ENCODE measurements at regions not wholly inside any gene's neighbourhood (a gene's known extent, or its start where the extent isn't known, plus 50 kb on each side); places are given as distances from the start of the nearest gene placed in this dataset.
"Not testable (repeated sequence)": the region's sequence is repeated elsewhere in the genome, so short reads cannot be mapped to it uniquely, and the experiment has no call there.

DNA sequence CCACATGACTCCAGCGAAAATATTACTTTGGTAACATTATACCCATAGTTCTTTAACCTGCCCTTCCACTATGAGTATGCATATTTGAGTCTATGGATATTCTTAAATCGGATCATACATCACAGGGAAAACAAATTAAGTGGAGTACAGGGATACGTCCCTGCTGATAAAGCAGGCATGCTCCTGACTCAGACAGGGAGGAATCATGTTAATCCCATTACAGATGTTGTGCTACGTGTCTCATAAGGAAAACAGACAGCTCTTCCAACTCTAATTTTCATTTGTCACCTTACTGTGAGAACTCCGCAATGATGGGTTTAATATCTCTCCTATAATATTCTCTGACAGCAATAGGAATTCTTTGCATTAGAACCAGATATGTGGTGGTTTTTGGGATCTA, 469.5 kb upstream of the POM121L12 start:
- no peak for DNase-seq

DNA sequence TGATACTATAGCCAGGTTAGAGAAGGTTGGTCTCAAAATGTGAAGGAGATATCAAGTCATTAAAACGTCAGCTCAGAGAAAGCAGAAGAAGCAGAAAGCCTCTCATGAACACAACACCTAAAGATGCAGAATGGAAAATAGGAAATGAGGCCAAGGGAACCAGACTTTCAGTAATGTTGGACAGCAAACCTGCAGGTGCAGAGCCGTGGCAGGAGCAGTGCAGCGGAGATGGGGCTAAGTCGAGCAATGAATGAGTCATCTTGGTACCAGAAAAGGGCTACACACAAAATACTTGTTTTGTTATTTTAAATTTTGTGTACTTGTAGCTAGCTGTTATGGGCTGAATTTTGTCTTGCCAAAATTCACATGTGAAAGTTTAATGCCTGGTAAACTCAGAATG, 479.6 kb upstream of the POM121L12 start:
- no peak for DNase-seq

DNA sequence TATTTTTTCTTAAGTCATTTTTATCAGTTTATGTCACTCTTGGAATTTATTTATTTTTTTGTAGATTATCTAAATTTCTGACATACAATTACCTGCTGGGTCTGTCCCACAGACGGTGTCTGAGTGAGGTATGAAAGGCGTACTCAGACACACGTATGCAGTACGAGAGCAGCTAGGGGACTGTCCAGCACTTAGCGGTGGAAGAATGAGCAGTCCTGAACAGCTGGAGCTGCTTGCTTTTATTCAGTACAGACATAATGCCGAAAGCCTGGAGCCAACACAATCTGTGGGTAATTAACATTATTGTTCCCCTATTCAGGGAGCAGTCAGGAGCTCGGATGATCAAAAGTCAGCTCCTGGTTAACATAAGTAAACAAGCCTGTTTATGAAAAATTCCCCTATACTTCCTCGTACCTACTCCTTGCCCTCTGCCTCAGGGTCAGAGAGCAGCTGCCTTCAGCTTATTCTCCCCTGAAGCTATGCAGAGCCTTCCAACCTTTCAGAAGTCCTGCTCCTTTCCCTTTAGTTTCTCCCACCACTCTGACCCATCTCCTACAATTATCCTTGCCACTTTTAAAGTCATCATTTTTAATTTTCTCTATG, 488.0 kb upstream of the POM121L12 start:
- no peak for DNase-seq

DNA sequence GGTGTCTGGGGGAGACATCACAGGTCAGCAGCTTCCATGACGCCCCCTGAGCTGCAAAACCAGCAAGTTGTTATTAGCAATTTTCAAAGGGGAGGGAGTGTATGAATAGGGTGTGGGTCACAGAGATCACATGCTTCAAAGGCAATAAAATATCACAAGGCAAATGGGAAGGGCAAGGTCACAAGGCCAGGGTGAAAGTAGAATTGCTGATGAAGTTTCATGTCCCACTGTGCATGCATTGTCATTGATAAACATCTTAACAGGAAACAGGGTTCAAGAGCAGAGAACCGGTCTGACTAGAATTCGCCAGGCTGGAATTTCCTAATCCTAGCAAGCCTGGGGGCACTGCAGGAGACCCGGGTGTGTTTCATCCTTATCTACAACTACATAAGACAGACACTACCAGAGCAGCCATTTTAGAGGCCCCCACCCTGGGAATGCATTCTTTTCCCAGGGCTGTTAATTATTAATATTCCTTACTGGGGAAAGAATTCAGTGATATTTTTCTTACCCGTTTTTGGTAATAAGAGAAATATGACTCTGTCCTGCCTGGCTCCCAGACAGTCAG, 494.2 kb upstream of the POM121L12 start:
- DNase-seq = not testable (repeated sequence)

DNA sequence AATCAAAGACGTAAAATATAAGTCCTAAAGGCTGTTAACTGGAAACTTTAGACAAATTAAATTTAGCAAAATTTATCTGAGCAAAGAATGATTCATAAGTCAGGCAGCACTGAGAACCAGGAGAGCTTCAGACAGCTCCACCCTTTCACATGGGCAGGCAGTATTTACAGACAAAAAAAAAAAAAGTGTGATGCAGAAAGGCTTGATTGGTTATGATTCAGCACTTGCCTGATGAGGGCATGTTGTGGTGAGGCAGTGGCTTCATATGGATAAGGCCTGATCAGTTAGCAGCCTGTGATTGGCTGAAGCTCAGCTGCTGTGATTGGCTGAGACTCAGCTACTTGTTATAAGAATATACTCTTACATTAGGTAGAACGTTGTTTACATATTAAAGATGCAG, 495.4 kb upstream of the POM121L12 start:
- no peak for DNase-seq

DNA sequence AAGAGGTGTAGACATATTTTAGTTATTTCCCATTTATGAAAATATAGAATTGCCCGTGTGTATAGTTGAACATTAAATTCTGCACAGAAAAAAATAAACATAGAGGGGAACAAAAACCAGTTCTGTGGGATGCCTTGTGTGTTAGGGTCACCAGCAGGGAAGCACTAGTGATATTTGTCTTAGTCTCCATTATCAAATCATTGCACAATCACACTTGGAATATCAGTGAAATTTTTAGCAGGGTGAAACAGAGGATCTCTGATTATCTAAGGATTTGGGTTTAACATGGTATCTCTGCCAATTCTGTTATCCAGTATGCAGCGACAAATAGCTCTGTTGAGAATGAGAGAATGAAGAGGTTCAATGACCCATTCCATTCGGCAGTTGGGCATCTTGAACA, 496.0 kb upstream of the POM121L12 start:
- DNase-seq = no peak

DNA sequence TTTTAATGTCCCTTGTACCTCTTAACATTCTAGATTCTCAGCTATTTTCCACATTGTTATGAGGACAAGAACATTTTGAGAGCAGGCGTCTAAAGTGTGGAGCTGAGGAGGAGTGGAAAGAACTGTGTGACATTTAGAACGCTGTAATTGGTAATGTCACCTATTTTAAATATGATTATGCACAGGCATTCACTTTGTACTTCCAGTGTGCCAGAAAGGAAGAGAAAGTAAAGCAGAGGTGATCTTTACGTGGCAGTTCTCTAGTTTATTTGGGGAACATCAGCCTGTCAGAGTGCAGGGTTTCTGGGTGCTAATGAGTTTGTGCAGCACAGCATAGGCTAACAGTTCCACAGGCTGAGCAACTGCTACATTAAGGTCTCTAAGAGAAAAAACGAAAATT, 498.4 kb upstream of the POM121L12 start:
- DNase-seq = no peak

DNA sequence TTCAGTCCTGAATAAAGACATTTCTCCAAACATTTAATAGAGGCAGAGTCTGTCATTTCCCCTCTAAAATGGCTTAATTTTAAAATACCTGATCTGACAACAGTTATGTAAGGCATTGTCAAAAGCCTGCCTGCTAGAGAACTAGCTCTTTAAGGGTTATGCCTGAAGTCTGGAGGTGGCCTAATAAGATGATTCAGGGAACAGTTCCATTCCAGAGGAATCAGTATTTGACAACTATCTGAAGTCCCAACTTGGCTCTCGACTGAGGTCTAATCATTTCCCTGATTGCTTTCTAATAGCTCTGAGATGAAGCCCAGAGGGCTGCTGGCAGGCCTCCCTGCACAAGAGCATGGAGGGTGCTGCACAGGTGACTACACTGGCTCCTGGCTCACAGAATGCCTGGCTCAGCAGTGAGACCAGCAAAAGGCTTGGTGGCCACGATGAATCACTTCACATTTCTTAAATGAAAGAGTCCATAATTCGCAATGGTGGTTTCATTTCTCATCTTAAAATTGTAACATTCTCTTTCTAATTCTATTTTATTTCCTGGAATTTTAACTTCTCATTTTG, 509.6 kb upstream of the POM121L12 start:
- no peak for DNase-seq

DNA sequence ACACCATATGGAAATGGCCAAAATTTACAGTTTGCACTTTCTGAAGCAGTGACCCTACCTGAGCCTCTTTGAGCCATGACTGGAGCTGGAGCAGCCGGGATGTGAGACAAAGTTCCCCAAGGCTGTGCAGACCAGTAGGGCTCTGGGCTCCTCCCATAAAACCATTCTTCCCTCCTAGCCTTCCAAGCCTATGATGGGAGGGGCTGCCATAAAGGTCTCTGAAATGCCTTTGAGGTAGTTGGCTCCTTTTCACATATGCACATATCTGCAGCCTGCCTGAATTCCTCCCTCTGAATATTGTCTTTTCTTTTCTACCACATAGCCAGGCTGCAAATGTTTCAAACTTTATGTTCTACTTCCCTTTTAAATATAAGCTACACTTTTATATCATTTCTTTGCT, 516.6 kb upstream of the POM121L12 start:
- no peak for DNase-seq

DNA sequence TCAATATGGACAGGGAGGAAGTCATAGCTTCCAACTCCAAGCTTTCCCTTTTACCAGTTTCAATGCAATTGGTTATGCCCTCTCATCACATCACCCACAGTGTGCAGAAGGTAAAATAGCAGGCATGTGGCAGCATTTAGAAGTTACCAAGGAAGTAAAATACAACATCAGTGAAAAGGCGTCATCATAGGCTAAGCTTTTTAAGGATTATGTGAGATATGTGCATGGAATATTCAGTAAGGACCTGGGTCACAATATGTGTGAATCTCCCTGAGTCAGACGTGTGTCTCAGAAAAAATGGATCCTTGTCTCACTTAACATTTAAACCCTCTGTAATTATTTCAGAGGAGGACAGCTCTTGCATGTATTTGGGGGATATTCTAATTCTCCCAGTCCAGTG, 522.8 kb upstream of the POM121L12 start:
- DNase-seq = no peak

DNA sequence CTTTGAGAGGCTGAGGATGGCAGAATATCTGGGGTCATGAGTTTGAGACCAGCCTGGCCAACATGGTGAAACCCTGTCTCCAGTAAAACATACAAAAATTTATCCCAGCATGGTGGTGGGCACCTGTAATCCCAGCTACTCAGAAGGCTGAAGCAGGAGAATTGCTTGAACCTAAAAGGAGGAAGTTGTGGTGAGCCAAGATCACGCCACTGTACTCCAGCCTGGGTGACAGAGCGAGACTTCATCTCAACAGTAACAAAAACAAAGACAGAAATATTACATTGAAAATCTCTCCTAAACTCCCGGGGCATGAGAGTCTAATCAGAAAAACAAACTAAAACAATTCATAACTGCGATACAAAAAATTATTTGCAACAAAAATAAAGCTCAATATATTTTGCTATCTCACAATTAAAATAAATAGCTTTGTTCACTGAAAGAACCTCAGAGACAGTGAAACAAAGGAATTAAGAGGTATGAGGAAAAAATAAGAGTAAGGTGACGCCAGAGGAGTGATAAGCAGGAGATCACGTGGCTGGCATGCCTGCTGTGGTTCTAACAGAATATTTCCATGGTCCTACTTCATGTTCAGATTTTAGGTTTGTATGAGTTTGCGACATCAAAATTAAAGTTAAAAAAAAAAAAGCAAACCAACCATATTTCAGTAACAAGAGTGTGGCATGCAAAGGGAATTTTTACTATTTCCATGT, 527.7 kb upstream of the POM121L12 start:
- DNase-seq = no peak

DNA sequence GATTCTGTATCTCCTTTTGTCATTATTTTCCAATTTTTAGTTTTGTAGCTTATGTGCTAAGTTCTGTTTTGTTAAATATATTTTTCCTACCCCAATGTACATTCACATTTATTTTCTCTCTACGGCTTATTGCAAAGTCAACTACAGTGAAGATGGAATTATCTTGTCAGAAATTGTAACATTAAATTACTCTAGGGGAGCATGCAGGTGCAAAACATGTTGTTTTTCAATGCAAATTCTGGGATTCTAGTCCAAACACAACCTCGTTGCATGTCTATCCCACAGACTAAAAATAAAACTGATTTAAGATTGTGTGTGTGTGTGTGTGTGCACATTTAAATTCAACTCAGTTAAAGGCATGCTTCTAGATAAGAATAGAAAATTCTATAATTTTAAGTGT, 529.1 kb upstream of the POM121L12 start:
- no peak for DNase-seq

DNA sequence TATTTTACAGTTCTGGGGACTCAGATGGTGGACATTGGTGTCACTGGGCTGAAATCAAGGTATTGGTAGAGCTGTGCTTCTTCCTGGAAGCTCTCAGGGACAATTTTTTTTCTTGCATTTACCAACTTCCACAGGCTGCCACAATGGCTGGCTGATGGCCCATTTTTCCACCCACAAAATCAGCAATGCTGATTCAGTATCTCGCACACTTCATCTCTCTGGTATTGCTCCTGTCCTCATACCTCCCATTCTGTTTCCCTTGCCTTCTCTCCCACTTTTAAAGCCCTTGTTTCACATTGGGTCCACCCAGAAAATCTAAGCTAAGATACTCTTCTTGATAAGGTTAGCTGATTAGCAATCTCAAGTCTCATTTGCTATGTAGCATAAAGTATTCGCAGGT, 530.9 kb upstream of the POM121L12 start:
- no peak for DNase-seq

DNA sequence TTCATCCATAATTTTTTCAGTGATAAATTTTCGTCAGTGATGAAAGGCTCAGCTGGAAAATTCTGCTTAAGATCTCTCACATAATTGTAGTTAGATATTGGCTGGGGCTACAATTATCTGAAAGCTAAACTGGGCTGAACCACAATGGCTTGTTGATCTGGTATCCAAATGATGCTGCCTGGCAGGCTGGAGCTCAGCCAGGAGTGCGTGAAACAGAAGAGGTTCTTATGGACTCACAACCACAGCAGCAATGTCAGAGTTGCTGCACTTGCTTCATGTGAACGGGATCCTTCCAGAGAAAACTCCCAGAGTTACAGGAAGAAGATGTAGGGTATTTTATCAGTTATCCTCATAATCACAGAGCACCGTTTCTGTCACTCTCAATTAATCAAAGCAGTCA, 533.2 kb upstream of the POM121L12 start:
- DNase-seq = no peak

DNA sequence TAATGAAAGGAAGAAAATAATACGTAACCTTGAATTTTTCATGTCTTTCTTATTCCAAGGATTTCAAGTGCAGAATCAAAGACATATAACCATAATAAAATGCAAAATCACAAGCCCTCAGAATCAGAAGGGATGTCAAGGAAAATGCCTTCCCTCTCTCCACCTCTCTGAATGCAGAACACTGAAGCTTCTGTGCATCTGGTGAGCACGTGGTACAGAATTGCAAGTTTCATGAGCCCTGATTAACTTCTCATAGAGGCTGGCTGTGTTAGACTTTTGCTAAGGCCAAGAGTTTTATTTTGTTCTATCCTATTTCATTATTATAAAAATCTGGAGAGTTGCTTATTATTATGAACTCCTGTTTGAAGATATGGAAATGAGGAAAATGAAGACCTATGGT, 533.7 kb upstream of the POM121L12 start:
- DNase-seq = no peak

DNA sequence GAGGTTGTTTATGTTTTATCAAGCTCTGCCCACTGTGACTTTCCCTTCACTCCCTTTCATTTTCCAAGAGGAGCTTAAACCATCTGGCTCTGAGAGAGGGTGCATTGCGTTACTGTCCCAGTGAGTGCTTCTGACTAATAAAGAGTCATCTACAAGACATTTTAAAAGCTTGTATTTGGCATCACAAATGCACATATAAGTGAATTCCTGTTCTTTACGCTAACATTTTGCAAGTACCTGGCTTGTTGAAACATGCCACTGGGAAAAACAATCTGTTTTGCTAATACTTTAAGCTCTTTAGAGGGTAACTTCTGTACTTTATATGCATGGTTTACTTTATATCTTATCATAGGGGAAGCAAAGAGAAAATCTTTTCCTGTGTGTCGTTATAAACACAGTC, 534.6 kb upstream of the POM121L12 start:
- DNase-seq = no peak

DNA sequence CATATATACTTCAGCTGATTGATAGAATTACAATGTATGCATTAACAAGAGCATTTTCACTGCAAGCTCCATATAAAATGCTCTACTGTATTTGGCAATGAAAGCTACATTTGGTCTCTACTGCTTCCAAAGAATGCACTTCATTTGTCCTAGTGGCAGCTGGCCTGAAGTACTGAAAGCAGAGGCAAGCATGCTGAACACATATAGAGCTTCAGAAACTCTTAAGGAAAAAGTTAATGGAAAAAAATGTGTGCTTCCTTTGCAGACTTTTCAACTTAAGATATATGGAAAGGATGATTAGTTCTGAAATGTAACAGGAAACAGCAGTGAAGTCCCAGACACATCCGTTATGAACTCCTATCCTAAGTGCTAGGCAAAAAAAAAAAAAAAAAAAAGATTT, 537.1 kb upstream of the POM121L12 start:
- DNase-seq = no peak

DNA sequence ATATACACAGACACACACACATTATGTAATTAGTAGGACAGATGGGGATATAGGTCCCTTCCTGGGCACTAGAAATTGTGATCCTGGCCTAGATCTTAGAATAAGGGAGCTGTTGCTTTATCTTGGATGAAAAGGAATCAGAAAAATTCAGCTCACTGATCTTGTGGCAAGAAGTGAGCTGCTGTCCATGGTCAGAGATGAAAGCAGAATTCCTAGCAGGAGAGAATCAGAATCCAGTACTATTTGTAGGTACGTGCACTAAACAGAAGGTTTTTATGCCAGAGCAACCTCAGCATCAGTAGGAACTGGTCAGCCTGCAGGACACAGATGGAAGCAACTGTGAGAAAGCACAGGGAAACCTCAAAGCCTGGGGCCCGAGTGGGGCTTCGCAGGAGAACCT, 549.2 kb upstream of the POM121L12 start:
- DNase-seq = no peak

DNA sequence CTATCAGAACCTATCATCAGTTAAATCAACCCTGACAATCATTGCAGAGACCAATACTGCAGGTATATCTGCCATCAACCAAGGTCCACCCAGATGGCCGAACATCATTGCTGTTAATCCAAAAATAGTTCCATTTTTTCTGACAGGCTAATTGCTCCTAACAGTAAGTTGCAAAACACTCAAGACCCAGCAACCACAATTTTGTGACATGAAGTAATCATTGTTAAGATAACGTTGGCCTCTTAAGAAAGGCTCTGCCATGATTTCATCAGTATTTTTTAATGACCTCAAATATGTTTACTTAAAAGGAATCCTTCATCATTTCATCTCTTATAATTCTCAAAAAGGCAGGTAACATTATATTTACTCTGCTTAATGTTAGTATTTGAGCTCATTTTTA, 553.4 kb upstream of the POM121L12 start:
- no peak for DNase-seq

DNA sequence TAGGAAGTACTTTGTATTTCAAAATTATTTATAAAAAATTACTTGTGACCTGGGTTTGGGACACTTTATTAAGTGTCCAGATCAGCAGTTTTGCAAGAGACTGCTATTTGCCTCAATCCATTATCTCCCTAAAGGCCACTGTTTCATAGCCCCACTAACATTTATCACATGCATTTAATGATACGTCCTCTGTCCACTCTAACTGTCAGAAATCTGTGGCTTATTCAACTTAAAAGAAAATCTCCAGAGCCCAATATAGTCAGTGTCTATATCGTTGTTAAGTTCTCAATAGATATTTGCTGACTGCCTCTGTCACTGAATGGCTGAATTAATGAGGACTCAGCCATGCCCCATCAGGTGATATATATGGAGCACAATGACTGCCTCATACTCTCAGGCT, 553.9 kb upstream of the POM121L12 start:
- DNase-seq = no peak

DNA sequence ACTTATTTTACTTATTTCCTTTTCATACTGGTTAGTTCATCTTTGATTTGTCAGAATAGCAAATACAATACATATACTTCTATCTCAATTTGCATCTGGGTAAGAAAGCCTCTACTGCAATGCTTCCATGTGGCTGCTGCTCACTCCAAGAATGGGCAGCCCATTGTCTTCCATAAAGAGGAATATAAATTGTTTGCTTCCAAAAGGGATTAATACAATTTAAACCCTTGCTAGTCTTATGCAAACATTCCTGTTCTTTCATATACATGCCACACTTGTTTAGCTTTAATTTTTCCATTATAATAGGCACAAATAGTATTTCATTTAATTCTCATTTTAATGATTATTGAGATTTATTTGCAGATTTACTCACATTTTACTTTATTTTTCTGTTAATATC, 555.4 kb upstream of the POM121L12 start:
- DNase-seq = no peak

DNA sequence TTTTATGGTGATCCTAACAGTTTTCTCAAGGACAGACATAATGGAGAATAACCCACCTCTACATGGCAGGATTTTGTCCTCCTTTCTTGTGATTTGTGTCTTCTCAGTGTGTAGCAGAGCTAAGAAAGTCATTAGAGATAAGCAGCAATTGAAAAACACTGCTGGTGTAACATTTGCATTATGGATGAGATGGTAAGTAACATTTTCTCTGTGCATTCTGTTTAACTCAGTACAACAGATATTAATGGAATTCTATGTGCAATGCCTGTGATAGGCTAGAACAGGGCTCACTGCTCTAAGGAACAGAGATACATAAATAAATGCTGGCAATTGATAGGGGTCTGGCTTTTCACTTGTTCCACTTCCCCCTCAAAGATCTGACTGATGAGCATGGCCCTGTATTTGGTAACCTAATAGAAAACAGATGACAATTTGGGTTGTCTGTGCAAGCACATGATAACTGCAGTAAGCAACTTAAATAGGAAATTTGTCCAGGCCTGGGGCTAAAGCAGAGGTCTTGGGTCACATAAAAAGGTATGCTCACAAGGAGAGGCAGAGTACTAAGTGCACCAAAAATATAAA, 560.3 kb upstream of the POM121L12 start:
- DNase-seq = no peak

DNA sequence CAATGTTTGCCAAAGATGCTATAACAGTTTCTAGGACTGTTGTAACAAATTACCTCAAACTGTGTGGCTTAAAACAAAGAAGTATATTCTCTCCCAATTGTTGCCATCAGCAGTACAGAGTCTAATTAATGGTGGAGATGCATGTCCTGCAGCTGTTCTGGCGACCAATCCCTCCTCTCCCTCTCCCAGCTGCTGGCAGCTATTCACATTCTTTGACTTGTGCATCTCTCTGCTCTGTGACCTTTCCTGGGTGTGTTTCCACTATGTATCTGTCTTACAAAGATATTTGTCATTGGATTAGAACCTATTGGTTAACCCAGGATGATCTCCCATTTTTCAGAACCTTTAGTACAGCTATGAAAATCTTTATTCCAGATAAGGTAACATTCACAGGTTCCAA, 561.7 kb upstream of the POM121L12 start:
- no peak for DNase-seq

DNA sequence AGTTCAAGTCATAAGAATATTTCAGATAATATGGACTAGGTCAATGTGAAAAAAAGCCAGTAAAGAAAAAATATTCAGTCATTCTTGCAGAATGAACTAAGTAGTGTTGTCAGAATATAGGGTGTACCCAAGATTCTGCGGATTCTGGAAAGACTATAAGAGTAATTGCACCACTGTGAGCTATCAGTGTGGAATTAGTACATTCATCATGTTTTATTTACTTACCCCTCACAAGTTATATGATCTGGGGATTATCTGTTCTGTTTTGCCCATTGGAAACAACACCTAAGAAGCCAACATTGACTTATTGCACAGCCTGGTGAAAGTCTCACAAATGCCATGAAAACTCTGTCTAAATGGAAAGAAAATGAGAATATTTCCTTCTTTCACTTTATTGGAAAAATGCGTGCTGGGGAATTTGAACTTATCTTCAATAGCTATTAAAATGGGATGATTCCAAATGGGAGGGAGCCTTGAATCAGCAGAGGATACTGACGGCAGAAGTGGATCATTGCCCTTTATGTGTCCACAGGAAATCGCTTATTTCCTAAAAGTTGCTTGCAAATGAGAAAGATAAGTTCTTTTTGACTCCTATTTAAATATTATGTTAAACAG, 563.3 kb upstream of the POM121L12 start:
- no peak for DNase-seq
